Omental fat pad (tissue), 3 donors: ENCODE measurements at regions not wholly inside any gene's neighbourhood (a gene's known extent, or its start where the extent isn't known, plus 50 kb on each side); places are given as distances from the start of the nearest gene placed in this dataset.

Experiments used
- ATAC-seq: fragments of 150-250 bp; one replicate; pipeline ENCODE4 v1.9.1; 2016; ENCODE audit warnings: mild to moderate bottlenecking, moderate library complexity; ENCODE audit not compliant: low FRiP score
- DNase-seq: peaks from one replicate; pipeline ENCODE4 v3.0.0-alpha.2; 2019; ENCODE audit warnings: low spot score
- TF ChIP-seq, protein P1 (sequence below), 3 donors: fragments of 450-650 bp; IDR thresholded peaks; one replicate each; pipeline ENCODE4 v1.5.1; 2016 to 2017; ENCODE audit warnings: antibody characterized with exemption in 3 of 3, mild to moderate bottlenecking in 3 of 3, moderate library complexity in 2 of 3

DNA sequence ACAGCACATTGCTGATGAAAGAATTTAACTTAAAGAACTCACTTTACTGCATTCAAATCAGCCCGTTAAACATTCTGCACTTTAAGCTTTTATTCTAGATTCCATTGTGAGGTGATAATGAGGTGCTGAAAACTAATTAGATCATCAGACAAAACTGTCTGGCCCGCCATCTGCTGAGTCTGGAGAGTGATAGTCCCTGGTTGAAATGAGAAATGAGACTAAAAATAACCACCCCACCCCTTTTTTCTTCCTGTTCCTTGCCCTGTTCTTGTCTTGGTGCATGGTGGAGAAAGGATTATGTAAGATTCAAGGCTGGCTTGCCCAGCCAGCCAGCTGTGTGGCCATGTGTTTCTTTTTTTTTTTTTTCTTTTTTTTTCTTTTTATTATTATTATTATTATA, 277.0 kb upstream of the COBL start:
- ATAC-seq = no peak
- TF ChIP-seq, protein P1, sequence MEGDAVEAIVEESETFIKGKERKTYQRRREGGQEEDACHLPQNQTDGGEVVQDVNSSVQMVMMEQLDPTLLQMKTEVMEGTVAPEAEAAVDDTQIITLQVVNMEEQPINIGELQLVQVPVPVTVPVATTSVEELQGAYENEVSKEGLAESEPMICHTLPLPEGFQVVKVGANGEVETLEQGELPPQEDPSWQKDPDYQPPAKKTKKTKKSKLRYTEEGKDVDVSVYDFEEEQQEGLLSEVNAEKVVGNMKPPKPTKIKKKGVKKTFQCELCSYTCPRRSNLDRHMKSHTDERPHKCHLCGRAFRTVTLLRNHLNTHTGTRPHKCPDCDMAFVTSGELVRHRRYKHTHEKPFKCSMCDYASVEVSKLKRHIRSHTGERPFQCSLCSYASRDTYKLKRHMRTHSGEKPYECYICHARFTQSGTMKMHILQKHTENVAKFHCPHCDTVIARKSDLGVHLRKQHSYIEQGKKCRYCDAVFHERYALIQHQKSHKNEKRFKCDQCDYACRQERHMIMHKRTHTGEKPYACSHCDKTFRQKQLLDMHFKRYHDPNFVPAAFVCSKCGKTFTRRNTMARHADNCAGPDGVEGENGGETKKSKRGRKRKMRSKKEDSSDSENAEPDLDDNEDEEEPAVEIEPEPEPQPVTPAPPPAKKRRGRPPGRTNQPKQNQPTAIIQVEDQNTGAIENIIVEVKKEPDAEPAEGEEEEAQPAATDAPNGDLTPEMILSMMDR (IDR thresholded peaks at IDR 0.05) = no peak
- no peak for DNase-seq

DNA sequence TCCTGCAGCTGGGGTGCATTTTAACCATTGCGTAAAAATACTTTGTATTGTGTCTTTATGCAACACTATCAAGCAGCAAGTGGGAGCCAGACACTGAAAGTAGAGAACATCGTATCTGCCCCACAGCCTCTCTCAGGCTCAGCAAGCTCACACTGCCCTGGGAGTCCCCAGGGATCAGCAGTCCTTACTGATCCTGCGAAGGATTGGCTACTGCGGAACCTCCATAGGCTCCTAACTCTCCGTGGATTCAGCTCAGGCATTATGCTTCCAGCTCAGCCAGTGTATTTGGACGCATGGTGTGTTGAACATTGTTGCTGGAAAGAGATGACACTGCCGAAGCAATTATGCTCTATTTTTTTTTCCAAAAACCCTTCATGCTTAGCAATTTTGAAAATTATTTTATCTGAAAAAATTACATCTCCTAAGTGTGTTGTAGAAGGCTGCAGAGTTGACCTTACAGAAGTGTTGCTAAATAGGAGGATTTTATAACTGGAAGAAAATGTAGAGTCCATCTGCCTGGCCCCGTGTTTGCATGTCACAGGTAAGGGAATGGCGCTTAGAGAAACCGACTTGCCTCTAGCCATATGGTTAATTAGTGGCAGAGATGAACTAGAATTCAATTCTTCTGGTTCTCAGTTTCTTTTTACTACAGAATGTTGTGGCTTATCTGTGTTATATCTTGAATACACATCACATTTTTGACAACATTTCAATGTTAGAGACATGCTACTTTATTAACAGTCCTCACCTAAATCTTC, 276.4 kb upstream of the COBL start:
- DNase-seq = no peak
- ATAC-seq = no peak
- TF ChIP-seq, protein P1 (IDR thresholded peaks at IDR 0.05) = no peak

DNA sequence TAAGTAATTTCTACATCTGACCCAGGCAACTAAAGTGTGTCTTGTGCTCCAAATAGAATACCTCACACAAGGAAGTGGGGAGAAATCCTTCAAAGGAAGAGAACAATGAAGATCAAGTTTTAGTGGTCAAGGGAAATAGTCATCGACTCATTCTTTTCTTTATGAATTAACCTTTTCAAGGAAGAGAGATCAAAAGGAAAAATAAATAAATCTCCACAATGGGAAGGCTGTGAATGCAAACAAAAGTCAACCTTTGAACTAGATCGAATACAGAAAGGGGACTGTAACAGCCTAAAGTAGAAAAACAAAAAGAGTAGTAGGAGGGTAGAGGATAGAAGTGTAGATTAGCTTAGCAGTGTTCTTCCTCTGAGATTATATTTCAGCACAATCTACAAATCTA, 274.6 kb upstream of the COBL start:
- TF ChIP-seq, protein P1 (IDR thresholded peaks at IDR 0.05) = no peak
- DNase-seq (no peak), ATAC-seq (no peak)

DNA sequence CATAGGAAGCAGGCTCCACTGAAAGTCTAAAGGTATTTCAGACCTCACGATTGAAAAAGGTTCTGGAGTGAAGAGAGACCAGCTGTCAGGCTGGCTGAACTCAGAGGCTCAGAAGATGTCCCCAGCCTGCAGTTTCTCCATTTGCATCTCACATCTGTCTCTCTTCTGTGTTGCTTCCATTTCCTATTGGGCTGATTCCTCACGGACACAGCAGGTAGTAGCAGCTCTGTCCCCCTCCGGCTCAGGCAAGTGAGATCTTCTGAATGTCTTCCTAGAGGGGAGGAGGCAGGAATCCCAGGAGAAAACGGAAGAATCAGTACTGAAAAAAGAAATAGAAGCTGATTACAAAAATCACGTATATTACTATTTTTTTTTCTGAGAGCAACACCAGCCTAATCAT, 274.1 kb upstream of the COBL start:
- no peak for ATAC-seq
- no peak for DNase-seq
- TF ChIP-seq, protein P1 (IDR thresholded peaks at IDR 0.05) = no peak

DNA sequence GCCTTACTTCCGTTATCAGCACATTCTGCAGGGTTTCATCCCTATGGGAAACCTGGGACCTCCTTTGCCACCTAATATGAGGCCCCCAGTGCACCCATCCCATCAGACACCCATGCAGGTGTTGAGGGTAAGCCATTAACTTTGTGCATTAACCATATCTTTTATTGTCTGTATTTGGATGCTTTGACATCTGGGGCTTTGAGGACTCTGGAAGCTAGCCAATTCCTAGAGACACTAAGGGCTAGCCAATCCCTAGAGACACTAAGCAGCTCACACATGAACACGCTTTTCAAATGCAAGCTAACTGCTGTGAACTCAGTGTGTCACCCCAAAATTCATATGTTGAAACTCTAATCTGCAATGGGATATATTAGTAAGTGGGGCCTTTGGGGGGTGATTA, 272.5 kb upstream of the COBL start:
- DNase-seq (no peak), ATAC-seq (no peak)
- TF ChIP-seq, protein P1 (IDR thresholded peaks at IDR 0.05) = no peak

DNA sequence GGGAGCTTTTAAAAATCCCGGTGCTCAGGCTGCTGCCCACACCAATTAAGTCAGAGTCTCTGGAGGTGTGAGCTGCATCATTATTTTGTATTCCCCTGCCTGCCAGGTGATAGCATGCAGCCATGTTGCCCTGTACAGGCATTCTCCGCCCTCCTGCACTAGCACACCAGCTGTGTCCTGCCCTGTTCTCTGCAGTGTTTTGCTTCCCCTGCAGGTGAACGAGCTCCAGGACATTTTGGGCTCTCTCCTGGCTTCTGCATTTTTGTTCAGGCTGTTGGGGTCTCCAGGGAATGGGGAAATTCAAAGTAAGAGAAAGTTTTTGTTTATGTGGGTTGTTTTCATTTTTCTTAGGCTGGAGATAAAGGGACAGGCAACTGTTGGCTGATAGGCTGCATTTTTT, 271.0 kb upstream of the COBL start:
- ATAC-seq = no peak
- TF ChIP-seq, protein P1 (IDR thresholded peaks at IDR 0.05) = no peak
- no peak for DNase-seq

DNA sequence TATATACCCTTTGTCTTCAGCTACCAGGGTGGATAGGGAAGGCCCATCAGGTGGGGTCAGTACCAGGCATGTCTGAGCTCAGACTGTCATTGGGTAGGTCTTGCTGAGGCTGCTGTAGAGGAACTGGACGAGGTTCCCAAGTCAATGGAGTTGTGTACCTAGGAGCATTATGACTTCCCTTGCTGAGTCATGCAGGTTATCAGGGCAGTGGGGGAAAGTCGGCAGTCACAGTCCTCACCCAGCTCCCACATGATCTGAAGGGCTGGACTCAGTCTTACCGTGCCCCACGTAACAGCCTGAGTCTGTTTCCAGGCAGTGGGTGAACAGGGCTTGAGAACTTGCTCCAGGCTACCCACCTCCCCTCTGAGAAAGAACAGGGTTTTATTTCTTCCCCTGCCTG, 260.8 kb upstream of the COBL start:
- no peak for ATAC-seq
- no peak for DNase-seq
- TF ChIP-seq, protein P1 (IDR thresholded peaks at IDR 0.05) = no peak
